Thymus (tissue), 11 donors: ENCODE measurements at regions not wholly inside any gene's neighbourhood (a gene's known extent, or its start where the extent isn't known, plus 50 kb on each side); places are given as distances from the start of the nearest gene placed in this dataset.
"Not testable (repeated sequence)": the region's sequence is repeated elsewhere in the genome, so short reads cannot be mapped to it uniquely, and the experiment has no call there.

Source experiments
- DNase-seq, 9 donors: peaks; one replicate each; pipeline ENCODE4 v3.0.0-alpha.2; 2013; ENCODE audit warnings: low spot score in 9 of 9, low read depth in 6 of 9, missing footprints in 1 of 9
- H3K27ac ChIP-seq, 2 donors: one replicate each; pipeline ENCODE4 v1.5.1; 2013; ENCODE audit warnings: control low read depth in 1 of 2, low read depth in 1 of 2, low read length in 1 of 2, mild to moderate bottlenecking in 1 of 2, moderate library complexity in 1 of 2
- H3K27me3 ChIP-seq, 2 donors: one replicate each; pipeline ENCODE4 v1.5.1; 2013; ENCODE audit warnings: low read length in 1 of 2; ENCODE audit not compliant: control insufficient read depth in 2 of 2, insufficient read depth in 1 of 2
- H3K36me3 ChIP-seq, 2 donors: one replicate each; pipeline ENCODE4 v1.5.1; 2013; ENCODE audit warnings: low read length in 1 of 2, mild to moderate bottlenecking in 1 of 2, moderate library complexity in 1 of 2; ENCODE audit not compliant: control insufficient read depth in 2 of 2, insufficient read depth in 2 of 2
- H3K4me1 ChIP-seq, 2 donors: one replicate each; pipeline ENCODE4 v1.5.1; 2013; ENCODE audit warnings: low read length in 2 of 2; ENCODE audit not compliant: control insufficient read depth in 2 of 2, insufficient read depth in 2 of 2
- H3K4me3 ChIP-seq, 2 donors: one replicate each; pipeline ENCODE4 v1.5.1; 2013; ENCODE audit warnings: low read length in 2 of 2, control low read depth in 1 of 2, mild to moderate bottlenecking in 1 of 2
- H3K9me3 ChIP-seq, 2 donors: one replicate each; pipeline ENCODE4 v1.5.1; 2013; ENCODE audit warnings: low read length in 1 of 2, mild to moderate bottlenecking in 1 of 2; ENCODE audit not compliant: control insufficient read depth in 2 of 2, insufficient read depth in 1 of 2
- WGBS: extraction: QIAGEN DNeasy Blood & Tissue Kit; methylation state at CpG from one replicate; pipeline ENCODE4 v1.1.7; 2013; 5-methylcytosine and 5-hydroxymethylcytosine counted together
- donor health status: healthy.

DNA sequence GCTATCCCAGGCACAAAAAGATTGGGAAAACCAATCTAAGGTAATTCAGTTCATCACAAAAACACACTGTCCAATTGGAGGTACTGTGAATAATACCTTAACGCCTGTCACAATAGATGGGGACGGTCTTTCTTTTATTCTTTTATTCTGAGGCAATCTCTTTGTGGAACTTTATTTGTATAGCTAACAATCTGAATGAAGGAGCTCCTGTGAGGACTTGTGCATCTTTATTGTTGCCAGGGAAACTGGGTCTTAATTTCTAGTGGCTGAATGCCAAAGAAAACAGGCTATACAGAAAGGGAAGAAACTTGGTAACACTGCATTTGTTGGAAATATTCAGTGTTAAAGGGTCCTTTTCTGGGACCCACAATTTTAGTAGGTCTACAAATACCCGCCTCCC is 546.9 kb upstream of the C9orf72 start:
- Histone ChIP-seq H3K4me1 (no peaks in the 10 kb centered on the region), H3K9me3 (no peaks in the 10 kb centered on the region), H3K36me3 (no peaks in the 10 kb centered on the region), H3K27ac (no peak overlapping the region), H3K27me3 (no peaks in the 10 kb centered on the region), H3K4me3 (no peak overlapping the region)
- no peak for DNase-seq
- WGBS, result 91% methylated on average over 3 of the region's 3 CpGs

DNA sequence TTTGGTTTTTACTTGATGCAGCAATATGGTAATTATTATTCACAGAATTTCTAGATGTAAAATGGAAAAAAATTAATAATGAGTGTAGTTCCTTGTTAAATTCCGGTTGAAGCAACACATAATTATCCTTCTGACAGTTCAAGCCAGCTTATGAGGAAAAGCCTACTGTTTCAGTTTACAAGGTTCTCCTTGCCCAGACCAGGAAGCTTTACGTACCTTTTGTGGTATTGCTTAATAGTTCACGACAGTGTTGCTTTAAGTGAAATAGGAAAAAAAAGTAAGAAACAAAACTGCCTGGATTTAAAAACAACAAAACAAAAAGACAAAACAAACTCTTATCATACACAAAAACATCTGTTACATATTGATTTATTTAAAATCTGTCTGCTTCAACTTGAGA is 547.3 kb upstream of the C9orf72 start:
- Histone ChIP-seq H3K4me1 (no peaks in the 10 kb centered on the region), H3K36me3 (no peaks in the 10 kb centered on the region), H3K27ac (no peak overlapping the region), H3K9me3 (no peaks in the 10 kb centered on the region), H3K4me3 (no peak overlapping the region), H3K27me3 (no peaks in the 10 kb centered on the region)
- 22% methylated on average over 3 of the region's 3 CpGs for WGBS
- no peak for DNase-seq

DNA sequence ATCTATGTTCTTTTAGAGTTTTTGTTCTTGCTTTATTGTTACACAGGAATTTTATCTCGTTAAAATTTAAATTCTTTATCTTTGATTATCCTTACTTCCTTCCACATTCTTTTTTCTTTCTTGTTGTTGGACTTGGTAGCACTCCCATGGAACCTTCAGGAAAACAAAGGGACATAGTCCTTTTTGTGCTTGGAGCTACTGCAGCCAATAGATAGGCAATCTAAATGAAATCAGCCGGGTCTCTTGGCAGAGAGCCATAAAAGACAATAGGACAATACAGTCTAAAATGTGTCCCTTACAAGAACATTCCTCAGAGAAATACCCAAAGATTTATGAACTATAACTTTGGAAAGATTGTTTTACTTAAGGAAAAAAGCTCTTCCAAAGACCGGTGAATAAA is 548.1 kb upstream of the C9orf72 start:
- Histone ChIP-seq H3K4me3 (no peak overlapping the region), H3K27ac (no peak overlapping the region), H3K4me1 (no peaks in the 10 kb centered on the region), H3K36me3 (no peaks in the 10 kb centered on the region), H3K9me3 (no peaks in the 10 kb centered on the region), H3K27me3 (no peaks in the 10 kb centered on the region)
- WGBS, result 40% methylated on average over 3 of the region's 3 CpGs
- no peak for DNase-seq

DNA sequence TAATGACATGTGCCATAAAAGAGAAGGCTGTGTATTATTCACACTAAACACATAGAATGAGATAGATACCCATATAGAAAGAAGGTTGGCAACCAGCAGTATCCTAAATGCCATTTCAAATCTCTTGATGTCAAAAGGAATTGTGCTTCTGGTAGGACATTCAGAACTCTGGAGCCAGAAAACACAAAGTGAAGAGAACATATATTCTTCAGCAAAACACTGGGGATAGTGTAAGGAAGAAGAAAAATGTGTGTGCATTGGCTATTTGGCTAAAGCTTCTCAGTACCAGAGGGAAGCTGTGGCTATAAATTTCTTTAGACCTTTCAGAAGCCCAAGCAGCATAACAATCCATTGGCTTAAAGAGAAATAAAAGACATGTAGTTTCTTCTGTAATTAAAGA is 551.6 kb upstream of the C9orf72 start:
- Histone ChIP-seq H3K4me1 (no peaks in the 10 kb centered on the region), H3K27ac (no peak overlapping the region), H3K36me3 (no peaks in the 10 kb centered on the region), H3K27me3 (no peaks in the 10 kb centered on the region), H3K4me3 (no peak overlapping the region), H3K9me3 (no peaks in the 10 kb centered on the region)
- DNase-seq, result no peak

DNA sequence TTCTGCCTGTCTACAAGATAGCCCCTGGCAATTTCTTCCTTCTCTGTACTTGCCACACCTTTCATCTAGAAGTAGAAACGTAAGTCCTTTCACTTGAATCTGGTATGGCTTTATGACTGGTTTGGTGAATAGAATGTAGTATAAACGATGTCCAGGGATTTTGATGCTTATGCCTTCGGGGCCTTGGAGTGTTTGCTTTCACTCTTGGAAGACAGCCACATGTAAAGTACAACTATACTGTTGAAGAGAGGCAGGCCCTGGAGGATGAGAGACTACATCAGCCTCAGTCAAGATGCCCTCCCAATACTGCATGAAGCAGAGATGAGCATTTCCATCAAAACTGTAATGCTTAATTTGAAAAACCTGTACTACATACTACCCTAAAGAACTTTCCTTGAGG is 553.8 kb upstream of the C9orf72 start:
- no peak for DNase-seq
- Histone ChIP-seq H3K27ac (no peak overlapping the region), H3K4me3 (no peak overlapping the region), H3K4me1 (no peaks in the 10 kb centered on the region), H3K36me3 (no peaks in the 10 kb centered on the region), H3K9me3 (no peaks in the 10 kb centered on the region), H3K27me3 (no peaks in the 10 kb centered on the region)
- 78% methylated on average over 3 of the region's 3 CpGs for WGBS

DNA sequence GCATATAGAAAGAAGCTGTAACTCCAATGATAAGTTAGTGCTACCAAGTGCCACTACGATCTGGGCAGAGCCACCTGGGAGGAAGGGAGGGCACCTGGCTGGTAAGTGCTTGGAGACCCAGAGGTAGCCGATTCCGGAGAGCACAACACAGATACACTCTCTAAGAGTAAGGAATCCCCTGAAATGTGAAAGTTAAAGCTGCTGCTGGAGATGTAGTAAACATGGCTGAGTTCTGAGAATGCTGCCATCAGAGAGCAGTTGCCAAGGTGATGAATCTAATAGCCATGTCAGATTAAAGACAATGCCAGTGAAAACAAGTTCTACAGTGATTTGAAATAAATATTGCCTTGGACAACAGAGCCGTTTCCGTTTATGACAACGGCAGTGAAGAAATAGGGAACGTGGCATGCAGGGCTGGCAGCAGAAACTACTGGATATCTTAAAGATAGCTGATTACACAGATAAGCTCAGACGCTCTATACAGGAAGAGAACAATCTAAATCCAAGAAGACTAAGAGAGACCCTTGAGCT is 561.2 kb upstream of the C9orf72 start:
- Histone ChIP-seq H3K36me3 (no peaks in the 10 kb centered on the region), H3K9me3 (no peaks in the 10 kb centered on the region), H3K4me1 (no peaks in the 10 kb centered on the region), H3K4me3 (no peak overlapping the region), H3K27ac (no peak overlapping the region), H3K27me3 (no peaks in the 10 kb centered on the region)
- DNase-seq, result no peak
- 82% methylated on average over 8 of the region's 8 CpGs for WGBS

DNA sequence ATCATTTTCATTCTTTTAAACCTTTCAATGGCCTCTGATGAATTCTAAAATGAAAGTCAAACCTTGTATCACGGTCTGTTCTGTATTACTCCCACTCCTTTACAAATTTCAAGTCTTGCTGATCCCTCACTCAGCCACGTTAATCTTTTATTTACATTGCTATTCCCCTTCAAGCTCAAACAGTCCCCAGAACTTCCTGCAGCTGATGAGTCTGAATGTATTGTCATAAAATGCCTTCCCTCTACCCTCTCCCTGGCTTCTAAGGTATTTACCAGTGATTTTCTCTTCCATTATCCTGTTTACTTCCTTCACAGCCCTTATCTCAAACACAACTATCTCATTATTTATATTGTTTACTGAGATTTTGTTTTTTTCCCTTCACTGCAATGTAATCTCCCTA is 562.3 kb upstream of the C9orf72 start:
- Histone ChIP-seq H3K4me1 (no peaks in the 10 kb centered on the region), H3K9me3 (no peaks in the 10 kb centered on the region), H3K4me3 (no peak overlapping the region), H3K27ac (no peak overlapping the region), H3K27me3 (no peaks in the 10 kb centered on the region), H3K36me3 (no peaks in the 10 kb centered on the region)
- DNase-seq, result no peak
- WGBS, result 50% methylated on average over 2 of the region's 2 CpGs

DNA sequence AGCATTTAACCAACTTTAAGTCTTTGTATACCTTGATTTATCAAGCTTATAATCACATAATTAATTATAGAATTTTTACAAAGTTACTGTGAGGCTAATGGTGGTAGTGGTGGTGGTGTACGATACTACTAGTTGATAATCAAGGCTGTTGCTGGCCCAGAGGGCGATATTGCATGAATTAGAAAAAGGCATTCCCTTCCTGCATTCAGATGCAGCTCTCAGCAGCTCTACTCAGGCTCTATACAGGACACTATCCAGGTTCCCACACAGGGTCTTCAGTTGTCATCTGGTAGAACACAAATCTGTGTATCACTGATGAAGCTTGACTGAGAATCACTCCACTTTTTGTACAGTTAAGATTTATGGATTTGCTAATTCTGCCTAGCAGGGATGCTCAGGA is 562.8 kb upstream of the C9orf72 start:
- H3K27me3 ChIP-seq, result no peaks in the 10 kb centered on the region
- H3K4me3 ChIP-seq, result no peak overlapping the region
- H3K36me3 ChIP-seq, result no peaks in the 10 kb centered on the region
- H3K4me1 ChIP-seq, result no peaks in the 10 kb centered on the region
- H3K27ac ChIP-seq, result no peak overlapping the region
- WGBS, result 82% methylated on average over 2 of the region's 2 CpGs
- no peak for DNase-seq
- H3K9me3 ChIP-seq, result no peaks in the 10 kb centered on the region

DNA sequence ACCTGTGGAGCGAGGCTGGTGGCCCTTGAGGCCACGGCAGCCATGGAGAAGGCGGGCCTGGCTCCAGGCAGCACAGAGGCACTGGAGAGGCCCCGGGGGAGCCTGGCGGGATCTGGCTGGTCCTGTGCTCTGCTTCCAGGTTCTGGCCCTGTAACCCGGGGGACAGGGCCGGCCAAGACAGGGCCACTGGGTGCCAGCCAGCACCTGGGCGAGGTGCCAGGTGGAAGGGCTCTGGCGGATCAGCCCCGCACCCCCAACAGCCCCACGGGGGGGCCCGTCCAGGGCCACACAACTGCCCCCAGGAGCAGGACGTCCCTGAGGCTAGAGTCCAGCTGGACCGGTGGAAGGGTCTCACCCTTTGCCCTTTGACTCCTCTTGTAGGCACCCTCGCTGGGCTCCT is 574.1 kb upstream of the C9orf72 start:
- 94% methylated on average over 13 of the region's 15 CpGs for WGBS
- not testable (repeated sequence) for H3K4me3 ChIP-seq, H3K27me3 ChIP-seq, DNase-seq, H3K27ac ChIP-seq, H3K36me3 ChIP-seq, H3K4me1 ChIP-seq, H3K9me3 ChIP-seq
